ENCODE measurements at regions not wholly inside any gene's neighbourhood (a gene's known extent, or its start where the extent isn't known, plus 50 kb on each side); places are given as distances from the start of the nearest gene placed in this dataset.

- DNase-seq (ENCODE audit: low spot score) = no peak
Measured at GRCh38 chr1:75668813-75669212, 55.7 kb upstream of the ACADM start.

GRCh38 chr1:75671708-75672107, 52.8 kb upstream of the ACADM start:
- no peak for DNase-seq (ENCODE audit: low spot score)

GRCh38 chr1:75672108-75672507, 52.4 kb upstream of the ACADM start:
- no peak for DNase-seq (ENCODE audit: low spot score)

- DNase-seq (ENCODE audit: low spot score) = peak; percentile 75
Measured at GRCh38 chr1:75672528-75673393, 51.7 kb upstream of the ACADM start.

GRCh38 chr1:75673399-75673798, 51.1 kb upstream of the ACADM start:
- DNase-seq (ENCODE audit: low spot score) = no peak

- no peak for DNase-seq (ENCODE audit: low spot score)
Measured at GRCh38 chr1:75673885-75674284, 50.6 kb upstream of the ACADM start.

Data from AG20443 (cell line).